ENCODE measurements at regions not wholly inside any gene's neighbourhood (a gene's known extent, or its start where the extent isn't known, plus 50 kb on each side); places are given as distances from the start of the nearest gene placed in this dataset.

GRCh38 chr13:44141725-44142539, 231.7 kb upstream of the SERP2 start (continued):
- TF ChIP-seq, protein P1, sequence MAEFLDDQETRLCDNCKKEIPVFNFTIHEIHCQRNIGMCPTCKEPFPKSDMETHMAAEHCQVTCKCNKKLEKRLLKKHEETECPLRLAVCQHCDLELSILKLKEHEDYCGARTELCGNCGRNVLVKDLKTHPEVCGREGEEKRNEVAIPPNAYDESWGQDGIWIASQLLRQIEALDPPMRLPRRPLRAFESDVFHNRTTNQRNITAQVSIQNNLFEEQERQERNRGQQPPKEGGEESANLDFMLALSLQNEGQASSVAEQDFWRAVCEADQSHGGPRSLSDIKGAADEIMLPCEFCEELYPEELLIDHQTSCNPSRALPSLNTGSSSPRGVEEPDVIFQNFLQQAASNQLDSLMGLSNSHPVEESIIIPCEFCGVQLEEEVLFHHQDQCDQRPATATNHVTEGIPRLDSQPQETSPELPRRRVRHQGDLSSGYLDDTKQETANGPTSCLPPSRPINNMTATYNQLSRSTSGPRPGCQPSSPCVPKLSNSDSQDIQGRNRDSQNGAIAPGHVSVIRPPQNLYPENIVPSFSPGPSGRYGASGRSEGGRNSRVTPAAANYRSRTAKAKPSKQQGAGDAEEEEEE (CRISPR knock-in tag; IDR thresholded peaks at IDR 0.05; ENCODE audit: borderline replicate concordance), result no peak
- 0 out of 2 replicates have a peak, but pooled peaks have one; percentile 26 for TF ChIP-seq NKX3-1 (CRISPR knock-in tag; IDR thresholded peaks at IDR 0.05)
- 0 out of 2 replicates have a peak, but pooled peaks have one; percentile 17 for TF ChIP-seq CEBPG (CRISPR knock-in tag; IDR thresholded peaks at IDR 0.05)
- TF ChIP-seq ZNF672 (CRISPR knock-in tag; IDR thresholded peaks at IDR 0.05), result no peak
- peak; percentile 75 for TF ChIP-seq MED1 (CRISPR knock-in tag; IDR thresholded peaks at IDR 0.05)
- peak; percentile 93 for TF ChIP-seq PITX1 (CRISPR knock-in tag; IDR thresholded peaks at IDR 0.05)
- no peak for TF ChIP-seq ZFP36L2 (CRISPR knock-in tag; IDR thresholded peaks at IDR 0.05)
- TF ChIP-seq SRF (IDR thresholded peaks at IDR 0.05; ENCODE audit: low read depth, low read length), result no peak
- no peak for TF ChIP-seq ZNF709 (CRISPR knock-in tag; IDR thresholded peaks at IDR 0.05)
- no peak for TF ChIP-seq ZNF354B (CRISPR knock-in tag; IDR thresholded peaks at IDR 0.05)
- TF ChIP-seq NONO (IDR thresholded peaks at IDR 0.05), result no peak
- peak; percentile 85 for TF ChIP-seq NONO (CRISPR knock-in tag; conservative IDR thresholded peaks at IDR 0.05)
- TF ChIP-seq MBD4 (IDR thresholded peaks at IDR 0.05; ENCODE audit: borderline replicate concordance, low read length), result no peak
- no peak for TF ChIP-seq THYN1 (CRISPR knock-in tag; IDR thresholded peaks at IDR 0.05; ENCODE audit: borderline replicate concordance, low read depth)
- TF ChIP-seq ZNF333 (CRISPR knock-in tag; IDR thresholded peaks at IDR 0.05; ENCODE audit: borderline replicate concordance), result no peak; the same call in 1 of the 2 replicates
- TF ChIP-seq ZNF83 (CRISPR knock-in tag; IDR thresholded peaks at IDR 0.05; ENCODE audit: borderline replicate concordance), result no peak; the same call in 1 of the 2 replicates
- TF ChIP-seq, protein P2, sequence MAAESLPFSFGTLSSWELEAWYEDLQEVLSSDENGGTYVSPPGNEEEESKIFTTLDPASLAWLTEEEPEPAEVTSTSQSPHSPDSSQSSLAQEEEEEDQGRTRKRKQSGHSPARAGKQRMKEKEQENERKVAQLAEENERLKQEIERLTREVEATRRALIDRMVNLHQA (CRISPR knock-in tag; IDR thresholded peaks at IDR 0.05), result no peak
- TF ChIP-seq, protein P3, sequence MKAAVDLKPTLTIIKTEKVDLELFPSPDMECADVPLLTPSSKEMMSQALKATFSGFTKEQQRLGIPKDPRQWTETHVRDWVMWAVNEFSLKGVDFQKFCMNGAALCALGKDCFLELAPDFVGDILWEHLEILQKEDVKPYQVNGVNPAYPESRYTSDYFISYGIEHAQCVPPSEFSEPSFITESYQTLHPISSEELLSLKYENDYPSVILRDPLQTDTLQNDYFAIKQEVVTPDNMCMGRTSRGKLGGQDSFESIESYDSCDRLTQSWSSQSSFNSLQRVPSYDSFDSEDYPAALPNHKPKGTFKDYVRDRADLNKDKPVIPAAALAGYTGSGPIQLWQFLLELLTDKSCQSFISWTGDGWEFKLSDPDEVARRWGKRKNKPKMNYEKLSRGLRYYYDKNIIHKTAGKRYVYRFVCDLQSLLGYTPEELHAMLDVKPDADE (CRISPR knock-in tag; IDR thresholded peaks at IDR 0.05), result no peak
- no peak for TF ChIP-seq ZNF674 (CRISPR knock-in tag; IDR thresholded peaks at IDR 0.05; ENCODE audit: low read depth)
- no peak for TF ChIP-seq ZNF138 (CRISPR knock-in tag; IDR thresholded peaks at IDR 0.05; ENCODE audit: low read depth)
- TF ChIP-seq UBTF (CRISPR knock-in tag; IDR thresholded peaks at IDR 0.05), result peak; percentile 69
- peak; percentile 84; the same call in 1 of the 2 replicates for TF ChIP-seq CREBL2 (CRISPR knock-in tag; IDR thresholded peaks at IDR 0.05; ENCODE audit: borderline replicate concordance)
- 0 out of 2 replicates have a peak, but pooled peaks have one; percentile 44 for TF ChIP-seq JUND (CRISPR knock-in tag; IDR thresholded peaks at IDR 0.05)
- TF ChIP-seq HNRNPUL1 (IDR thresholded peaks at IDR 0.05; ENCODE audit: low read depth, low read length), result no peak
- peak; percentile 84 for TF ChIP-seq ZNF317 (CRISPR knock-in tag; IDR thresholded peaks at IDR 0.05)
- TF ChIP-seq ZNF547 (CRISPR knock-in tag; IDR thresholded peaks at IDR 0.05), result 0 out of 2 replicates have a peak, but pooled peaks have one; percentile 64
